GM18498 (cell line): ENCODE measurements at regions not wholly inside any gene's neighbourhood (a gene's known extent, or its start where the extent isn't known, plus 50 kb on each side); places are given as distances from the start of the nearest gene placed in this dataset.
A peak's percentile ranks its signal among the peaks of the same experiment; 100 is the strongest.
"Not testable (repeated sequence)": the region's sequence is repeated elsewhere in the genome, so short reads cannot be mapped to it uniquely, and the experiment has no call there.

Experiments
- ATAC-seq: cut with Tn5 transposase; IDR thresholded peaks from one replicate; pipeline ENCODE4 v1.9.1; 2021; ENCODE audit warnings: mild to moderate bottlenecking, moderate library complexity; ENCODE audit not compliant: unreplicated experiment

DNA sequence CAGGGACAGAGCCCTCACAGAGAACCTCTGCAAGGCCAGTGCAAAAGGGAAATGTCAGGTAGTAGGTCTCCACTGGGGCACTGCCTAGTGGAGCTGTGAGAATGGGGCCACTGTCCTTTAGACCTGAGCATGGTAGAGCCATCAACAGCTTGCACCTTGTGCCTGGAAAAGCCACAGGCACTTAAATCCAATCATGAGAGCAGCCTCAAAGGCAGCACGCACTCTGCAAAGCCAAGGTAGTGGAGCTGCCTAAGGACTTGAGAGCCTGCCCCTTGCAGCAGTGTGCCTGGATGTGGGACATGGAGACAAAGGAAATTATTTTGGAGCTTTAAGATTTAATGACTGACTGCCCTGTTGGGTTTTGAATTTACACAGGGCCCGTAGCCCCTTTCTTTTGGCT is 918.5 kb upstream of the POT1 start:
- no peak for ATAC-seq

DNA sequence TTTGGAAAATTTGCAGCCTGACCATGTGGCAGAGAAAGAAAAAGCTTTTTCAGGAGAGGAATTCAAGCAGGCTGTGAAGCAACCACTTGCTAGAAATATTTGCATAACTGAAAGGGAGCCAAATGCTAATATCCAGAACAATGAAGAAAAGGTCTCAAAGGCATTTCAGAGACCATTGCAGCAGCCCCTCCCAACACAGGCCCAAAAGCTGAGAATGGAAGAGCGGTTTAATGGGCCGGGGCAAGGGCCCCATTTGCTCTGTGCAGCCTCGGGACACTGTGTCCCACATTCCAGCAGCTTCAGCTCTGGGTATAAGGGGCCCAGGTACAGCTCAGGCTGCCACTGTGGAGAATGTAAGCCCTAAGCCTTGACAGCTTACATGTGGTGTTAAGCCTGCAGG is 918.1 kb upstream of the POT1 start:
- no peak for ATAC-seq

DNA sequence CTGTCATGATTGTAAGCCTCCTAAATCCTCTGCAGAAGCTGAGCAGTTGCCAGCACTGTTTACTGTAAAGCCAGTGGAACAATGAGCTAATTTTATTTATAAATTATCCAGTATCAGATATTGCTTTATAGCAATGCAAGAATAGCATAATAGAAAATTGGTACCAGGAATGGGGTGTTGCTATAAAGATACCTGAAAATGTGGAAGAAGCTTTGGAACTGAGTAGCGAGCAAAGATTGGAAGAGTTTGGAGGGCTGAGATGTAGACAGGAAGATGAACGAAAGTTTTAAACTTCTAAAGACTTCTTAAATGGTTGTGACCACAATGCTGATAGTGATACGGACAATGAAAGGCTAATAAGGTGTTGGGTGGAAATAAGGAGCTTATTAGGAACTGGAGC is 917.4 kb upstream of the POT1 start:
- ATAC-seq, result no peak

DNA sequence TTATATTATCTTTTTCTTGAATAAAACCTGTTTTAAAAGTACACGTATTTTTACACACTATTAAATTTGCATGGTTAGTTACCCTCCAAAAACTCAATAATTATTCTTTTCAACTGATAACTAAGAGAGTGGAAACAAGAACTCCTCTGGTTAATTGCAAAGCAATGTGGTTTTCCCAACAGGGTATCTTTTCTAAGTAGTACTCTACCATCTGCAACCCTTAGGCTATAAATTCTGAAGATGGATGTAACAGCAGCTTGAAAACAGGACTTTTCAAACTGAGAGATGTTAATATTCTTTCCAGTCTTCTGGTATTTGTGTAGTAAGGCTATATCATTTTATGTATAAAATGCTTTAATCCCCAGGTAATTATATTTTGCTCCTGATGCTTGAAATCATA is 916.1 kb upstream of the POT1 start:
- ATAC-seq, result no peak

DNA sequence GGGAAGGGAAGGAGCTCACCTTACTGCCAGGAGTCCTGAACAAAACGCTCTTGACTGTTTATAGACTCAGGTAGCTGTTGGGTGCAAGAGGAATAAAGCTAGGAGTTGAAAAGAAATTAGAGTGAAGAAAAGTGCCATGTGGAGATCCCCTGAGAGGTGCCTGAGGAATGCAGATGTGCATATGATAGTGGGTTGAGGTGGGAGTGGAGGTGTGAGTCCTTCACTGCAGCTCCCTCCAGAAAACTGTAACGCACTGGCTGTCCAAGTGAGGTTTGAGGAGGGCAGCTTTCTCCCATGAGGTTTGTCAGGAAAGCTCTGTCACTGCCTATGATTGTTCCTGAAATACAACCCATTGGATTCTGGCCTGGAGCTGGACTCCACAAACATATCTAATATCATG is 904.8 kb upstream of the POT1 start:
- no peak for ATAC-seq

DNA sequence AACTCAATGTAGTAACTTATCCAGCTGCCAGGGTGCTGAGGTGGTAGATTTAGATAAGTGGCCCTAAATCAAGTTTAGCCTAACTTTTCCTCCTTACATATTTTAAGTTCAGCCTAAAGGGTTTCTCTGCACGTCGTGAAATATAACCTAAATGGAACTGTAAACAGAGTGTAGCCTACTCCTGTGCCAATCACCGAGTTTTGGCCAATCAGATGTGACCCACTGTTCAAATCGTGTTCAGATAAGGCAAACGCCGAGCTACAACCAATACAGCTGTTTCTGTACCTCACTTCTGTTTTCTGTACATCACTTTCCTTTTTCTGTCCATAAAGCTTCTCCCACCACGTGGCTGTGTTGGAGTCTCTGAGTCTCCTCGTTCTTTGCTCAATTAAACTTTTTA is 904.2 kb upstream of the POT1 start:
- no peak for ATAC-seq

DNA sequence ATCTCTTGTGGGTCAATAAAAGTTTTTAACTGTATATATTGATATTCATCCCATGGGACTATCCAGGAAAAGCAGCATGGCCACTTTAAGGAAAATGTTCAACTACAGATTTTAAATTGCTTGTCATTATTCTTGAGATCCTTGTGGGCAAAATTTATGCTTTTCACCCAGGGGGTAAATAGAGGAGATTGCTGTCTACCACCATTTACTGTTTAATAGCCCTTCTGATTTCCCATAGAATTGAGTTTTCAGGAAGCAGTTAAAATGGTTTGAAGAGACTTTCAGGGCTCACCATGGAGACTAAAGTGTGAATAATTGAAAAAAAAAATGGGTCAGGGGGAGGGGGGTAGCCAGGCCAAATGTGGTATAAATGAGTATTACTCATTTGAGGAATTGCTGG is 901.1 kb upstream of the POT1 start:
- no peak for ATAC-seq

DNA sequence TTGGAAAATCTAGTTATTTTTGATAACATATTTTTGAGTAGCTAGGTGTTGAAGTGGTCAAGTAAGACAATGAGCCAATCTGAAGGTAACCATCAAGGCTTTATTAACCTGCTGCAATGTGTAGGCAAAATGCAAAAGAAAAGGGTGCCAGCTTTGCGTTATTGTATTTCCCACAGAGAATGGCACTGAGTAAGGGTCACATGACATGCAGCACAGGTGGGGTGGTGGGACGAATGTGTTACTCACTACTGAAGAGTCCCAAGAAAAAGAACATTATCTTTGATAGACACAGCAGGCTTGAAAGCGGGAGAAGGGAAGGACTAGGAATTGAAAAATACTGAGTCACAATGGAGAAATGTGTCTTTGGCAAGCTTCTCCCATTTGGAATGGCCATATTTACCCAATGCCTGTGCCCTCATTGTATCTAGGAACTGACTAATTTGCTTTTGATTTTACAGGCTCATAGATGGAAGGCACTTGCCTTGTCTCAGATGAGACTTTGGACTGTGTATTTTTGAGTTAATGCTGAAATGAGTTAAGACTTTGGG is 898.6 kb upstream of the POT1 start:
- ATAC-seq, result no peak

DNA sequence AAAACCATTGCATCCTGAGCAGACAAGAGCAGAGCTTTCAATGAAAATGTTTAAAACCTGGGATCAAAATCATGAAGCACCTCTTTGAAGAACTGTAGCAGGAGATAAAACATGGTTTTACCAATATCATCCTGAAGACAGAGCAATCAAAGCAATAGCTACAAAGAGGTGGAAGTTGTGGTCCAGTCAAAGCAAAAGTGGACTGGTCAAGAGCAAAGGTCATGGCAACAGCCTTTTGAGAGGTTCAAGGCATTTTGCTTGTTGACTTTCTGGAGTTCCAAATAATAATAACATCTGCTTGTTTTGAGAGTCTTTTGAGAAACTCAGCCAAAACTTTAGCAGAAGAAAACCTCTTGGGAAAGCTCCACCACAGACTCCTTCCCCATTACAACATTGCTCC is 893.9 kb upstream of the POT1 start:
- ATAC-seq, result no peak

DNA sequence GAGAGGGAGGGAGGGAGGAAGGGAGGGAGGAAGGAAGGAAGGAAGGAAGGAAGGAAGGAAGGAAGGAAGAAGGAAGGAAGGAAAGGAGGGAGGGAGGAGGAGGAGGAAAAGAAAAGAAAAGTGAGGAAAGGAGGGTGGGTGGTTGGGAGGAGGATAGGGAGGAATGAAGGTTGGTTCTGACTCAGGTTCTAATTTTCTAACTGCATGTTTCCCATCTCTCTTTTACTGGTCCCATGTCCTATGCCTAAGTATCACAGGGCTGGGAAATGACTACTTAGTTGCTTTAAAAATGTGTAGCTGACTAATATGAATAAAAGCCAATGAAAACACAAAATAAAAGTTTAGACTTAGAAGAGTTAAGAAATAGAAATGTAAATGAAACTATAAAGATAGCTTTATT is 890.9 kb upstream of the POT1 start:
- no peak for ATAC-seq

DNA sequence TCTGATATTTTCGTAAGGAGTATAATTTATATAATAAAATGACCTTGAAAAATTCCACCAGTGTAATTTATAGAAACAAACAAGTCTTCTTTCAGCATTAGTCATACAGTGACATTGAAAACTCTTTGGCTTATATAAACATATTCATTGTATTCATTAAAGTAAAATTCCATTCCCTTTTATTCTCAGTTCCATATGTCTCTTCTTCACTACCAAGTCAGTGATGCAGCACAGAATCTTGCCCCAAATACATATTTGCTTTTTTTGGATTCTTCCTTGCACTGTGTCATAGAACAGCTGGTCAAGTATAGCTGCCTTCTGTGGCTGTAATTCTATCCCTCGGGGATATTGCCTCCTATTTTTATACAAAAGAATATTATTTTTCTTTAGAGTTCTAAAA is 884.5 kb upstream of the POT1 start:
- no peak for ATAC-seq

DNA sequence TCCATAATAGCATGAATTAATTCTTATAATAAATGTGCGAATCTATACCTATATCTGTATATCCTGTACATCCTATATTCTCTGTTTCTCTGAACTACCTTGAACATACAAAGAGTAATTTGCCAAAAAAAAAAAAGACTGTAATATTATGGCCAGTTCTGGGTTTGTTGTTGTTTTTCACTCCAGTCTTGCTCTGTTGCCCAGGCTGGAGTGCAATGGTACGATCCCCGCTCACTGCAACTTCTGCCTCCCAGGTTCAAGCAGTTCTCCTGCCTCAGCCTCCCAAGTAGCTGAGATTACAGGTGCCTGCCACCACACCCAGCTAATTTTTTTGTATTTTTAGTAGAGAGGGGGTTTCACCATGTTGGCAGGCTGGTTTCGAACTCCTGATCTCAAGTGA is 876.9 kb upstream of the POT1 start:
- not testable (repeated sequence) for ATAC-seq

DNA sequence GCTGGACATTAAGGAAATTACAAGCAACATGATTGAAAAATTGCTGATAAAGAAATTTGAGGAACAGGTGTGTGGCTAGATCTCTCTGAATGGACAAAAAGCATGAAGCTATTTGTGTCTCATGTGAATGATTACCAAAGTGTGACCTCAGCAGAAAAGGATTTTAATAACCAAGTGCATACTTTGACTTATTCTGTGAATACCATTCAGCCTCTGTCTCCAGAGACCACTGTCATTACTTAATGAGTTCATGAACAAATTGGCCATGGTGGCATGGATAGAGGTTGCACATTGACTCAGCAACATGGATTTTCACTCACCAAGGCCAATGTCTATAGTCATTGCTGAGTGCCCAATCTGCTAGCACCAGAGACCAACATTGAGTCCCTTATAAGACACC is 874.6 kb upstream of the POT1 start:
- no peak for ATAC-seq

DNA sequence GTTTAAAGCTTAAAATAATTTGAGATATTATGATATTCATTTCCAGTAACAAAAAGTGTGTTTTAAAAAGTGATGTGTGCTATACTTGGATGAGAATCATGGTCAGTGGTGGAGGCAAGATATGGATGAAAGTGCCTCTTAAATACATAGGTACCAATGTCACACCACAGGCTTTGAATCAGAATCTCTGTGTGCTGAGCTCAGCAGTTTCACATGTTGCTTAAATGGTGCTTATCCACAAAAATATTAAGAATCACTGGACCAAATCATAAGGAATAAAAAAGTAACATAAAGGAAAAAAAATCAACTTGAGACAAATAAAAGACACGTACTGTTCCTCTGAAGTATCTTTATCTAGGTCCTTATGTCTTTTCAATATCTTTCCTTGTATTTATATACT is 850.5 kb upstream of the POT1 start:
- no peak for ATAC-seq

DNA sequence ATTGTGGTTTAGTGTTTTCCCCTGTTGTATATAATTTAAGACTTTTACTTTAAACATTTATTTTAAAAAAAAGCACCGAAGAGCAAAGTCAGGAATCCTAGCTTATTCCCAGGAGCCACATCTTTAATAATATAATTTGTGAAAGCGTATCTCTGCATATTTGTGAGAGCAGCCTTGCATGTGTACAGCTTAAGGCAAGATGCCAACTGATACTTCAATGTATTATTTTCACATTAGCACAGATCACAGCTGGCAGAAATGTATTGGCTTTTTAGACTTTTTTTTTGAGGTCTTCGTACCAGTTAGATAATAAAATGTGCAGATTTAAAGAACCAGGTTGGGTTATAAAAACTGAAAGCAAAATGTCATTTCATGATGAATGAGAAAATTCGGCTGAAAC is 845.7 kb upstream of the POT1 start:
- ATAC-seq, result no peak

DNA sequence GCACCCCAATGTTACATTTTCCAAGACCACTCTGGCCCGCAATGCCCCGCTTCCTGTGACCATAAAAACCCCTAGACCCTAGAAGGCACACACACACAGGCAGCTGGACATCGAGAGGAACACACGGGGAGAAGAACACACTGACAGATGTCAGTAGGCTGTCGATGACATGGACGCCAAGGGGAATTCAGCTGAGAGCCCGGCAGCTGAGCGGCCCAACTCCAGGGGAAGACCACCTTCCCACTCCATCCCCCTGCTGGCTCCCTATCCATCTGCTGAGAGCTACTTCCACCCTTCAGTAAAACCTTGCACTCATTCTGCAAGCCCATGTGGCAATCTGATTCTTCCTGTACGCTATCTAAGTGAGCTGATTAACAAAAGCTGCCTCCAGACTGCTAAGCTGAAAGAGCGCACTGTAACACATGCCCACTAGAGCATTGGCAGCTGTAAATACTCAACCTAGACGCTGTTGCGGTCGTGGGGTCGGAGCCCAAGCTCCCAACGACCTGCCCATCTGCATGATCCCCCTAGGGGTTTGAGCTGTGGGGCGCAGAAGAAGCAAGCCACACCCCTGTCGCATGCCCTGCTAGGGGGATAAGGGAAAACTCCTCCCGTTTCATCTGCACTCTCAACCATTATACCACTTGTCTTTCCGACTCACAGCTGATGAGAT is 843.6 kb upstream of the POT1 start:
- no peak for ATAC-seq

DNA sequence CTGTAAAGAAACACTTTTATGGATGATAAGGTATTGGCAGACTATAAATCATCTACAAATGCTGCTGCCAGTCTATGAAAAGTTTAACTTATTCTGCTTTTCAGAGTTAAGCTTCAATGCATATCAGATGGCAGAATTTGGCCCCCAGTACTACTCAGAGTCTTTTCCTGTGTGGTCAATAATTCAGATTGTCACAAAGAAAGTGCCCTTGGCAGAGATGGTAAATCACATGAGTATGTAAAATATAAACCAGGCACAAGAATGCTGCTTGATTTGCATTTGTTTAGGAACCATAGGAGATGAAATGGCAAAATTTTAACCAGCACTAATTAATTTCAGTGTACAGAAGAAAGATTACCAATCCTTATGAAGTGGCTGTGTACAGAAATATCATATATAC is 818.3 kb upstream of the POT1 start:
- ATAC-seq, result no peak

DNA sequence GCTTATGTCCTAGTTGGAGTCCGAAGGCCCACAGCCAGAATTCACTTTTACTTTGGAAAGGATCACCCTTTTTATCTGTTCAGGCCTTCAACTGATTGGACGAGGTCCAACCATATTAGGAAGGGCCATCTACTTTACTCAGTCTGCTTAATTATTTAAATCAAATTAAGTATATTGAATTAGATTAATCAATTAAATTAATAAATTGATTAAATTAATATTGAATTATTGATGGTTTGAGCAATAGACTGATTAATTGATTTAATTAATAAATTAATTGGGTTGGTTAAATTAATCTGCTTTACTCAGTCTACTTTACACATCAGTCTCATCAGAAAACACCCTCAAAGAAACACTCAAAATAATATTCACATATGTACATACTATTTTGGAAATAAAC is 816.9 kb upstream of the POT1 start:
- ATAC-seq, result no peak

DNA sequence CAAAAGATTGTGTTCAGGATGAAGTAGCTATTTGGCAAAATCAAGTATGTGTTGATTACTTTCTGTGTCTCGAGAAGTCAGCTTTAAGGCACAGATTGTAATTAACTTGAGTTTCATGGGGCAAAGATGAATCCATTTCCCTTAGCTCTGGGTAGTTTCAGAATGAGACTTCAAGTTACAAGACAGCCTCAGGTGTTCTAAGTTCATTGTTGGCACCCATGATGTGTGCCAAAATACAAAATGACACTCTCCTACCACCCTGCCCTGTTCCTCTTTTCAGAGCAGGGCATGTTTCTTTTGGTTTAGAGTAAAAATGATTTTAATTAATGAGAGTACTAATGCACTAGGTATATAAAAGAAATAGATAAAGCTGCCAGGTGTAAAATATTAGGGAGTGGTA is 797.6 kb upstream of the POT1 start:
- ATAC-seq, result no peak

DNA sequence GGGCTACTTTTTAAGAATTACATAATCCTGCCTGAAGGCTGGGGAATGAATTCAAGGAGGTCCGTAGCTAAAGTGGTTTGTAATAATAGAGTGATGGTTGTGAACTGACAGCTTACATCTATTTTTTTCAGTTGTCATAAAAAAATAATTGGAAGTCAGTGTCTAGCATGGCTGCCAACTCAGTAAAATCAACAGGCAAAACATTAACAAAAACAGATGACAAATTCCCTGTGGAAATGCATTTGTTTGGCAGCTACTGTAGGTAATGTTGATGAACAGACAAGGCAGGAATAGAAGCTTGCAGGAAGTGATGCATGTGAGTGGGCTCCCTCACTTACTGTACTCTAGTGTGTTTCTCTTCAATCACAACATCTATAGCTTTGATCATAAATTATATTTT is 766.0 kb upstream of the POT1 start:
- ATAC-seq, result no peak

DNA sequence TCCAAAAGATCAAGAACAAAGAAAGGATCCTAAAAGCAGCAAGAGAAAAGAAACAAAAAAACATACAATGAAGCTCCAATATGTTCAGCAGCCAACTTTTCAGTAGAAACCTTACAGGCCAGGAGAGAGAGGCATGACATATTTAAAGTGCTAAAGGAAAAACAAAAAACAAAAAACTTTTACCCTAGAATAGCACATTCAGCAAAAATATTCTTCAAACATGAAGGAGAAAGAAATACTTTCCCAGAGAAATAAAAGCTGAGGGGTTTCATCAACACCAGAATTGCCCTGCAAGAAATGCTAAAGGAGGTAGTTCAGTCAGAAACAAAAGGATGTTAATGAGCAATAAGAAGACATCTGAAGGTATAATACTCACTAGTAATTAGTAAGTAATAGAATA is 753.5 kb upstream of the POT1 start:
- ATAC-seq, result no peak

DNA sequence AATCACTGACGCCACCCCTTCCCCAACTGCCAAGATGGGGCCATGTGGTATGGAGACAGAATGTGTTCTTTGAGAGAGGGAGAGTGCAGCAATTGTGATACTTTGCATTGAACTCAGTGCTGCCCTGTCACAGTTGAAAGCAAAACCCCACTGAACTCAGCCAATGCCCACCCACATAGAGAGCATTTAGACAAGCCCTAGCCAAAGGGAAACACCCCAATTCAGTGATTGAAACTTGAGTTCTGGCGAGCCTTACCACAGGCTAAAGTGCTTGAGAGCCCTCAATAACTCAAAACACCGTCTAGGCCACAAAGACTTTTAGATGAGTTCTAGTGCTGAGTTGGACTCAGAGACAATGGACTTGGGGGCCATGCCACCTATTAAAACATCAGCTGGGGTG is 751.9 kb upstream of the POT1 start:
- peak; percentile 55 for ATAC-seq

DNA sequence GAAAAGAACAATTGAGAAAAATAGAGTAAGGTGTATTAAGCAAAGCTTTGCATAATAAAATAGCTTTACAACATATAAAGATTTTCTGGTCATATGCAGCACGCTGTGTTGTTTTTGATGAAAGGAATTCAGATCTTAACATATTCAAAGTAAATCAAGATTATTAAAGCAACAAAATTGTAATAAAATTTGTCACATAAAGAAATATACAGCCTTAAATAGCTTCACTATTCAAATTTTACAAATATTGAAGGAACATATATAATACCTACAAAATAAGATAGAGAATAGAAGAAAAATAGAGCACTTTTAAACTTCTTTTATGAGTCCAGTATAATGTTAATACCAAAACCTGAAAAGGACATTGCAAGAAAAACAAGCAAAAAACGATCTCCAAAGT is 749.1 kb upstream of the POT1 start:
- no peak for ATAC-seq
